WTC11 (cell line): ENCODE measurements at regions not wholly inside any gene's neighbourhood (a gene's known extent, or its start where the extent isn't known, plus 50 kb on each side); places are given as distances from the start of the nearest gene placed in this dataset.

Source experiments
- ATAC-seq: fragments of 200-7000 bp; cut with Tn5 transposase; 2 replicates; pipeline ENCODE4 v1.10.0; 2021; ENCODE audit warnings: mild to moderate bottlenecking, moderate library complexity
- CTCF ChIA-PET: fragments of 300-600 bp; sonication (Branson Sonifier 250); formaldehyde crosslinking; loops from one replicate; lab custom pipeline; 2021; ENCODE audit warnings: antibody characterized with exemption; lab: Charles Lee
- POLR2A ChIA-PET: fragments of 350-600 bp; sonication (Branson Sonifier 250); formaldehyde crosslinking; loops from one replicate; lab custom pipeline; 2021; ENCODE audit warnings: antibody characterized with exemption; lab: Charles Lee
- DNase-seq: peaks from one replicate; pipeline ENCODE4 v3.0.0; 2021; ENCODE audit warnings: low spot score
- H3K27ac Mint-ChIP-seq: 2 replicates; pipeline ENCODE4 v1.8.0; 2021; ENCODE audit warnings: mixed read lengths
- H3K27me3 Mint-ChIP-seq: 2 replicates; pipeline ENCODE4 v1.8.0; 2021; ENCODE audit warnings: low read depth, mild to moderate bottlenecking, moderate library complexity, mixed read lengths
- H3K36me3 Mint-ChIP-seq: 2 replicates; pipeline ENCODE4 v1.8.0; 2021; ENCODE audit warnings: mixed read lengths
- H3K4me1 Mint-ChIP-seq: 2 replicates; pipeline ENCODE4 v1.8.0; 2022; ENCODE audit warnings: mixed read lengths
- H3K4me3 Mint-ChIP-seq: 2 replicates; pipeline ENCODE4 v1.8.0; 2021; ENCODE audit warnings: mild to moderate bottlenecking, moderate library complexity, mixed read lengths
- H3K9me3 Mint-ChIP-seq: 2 replicates; pipeline ENCODE4 v1.8.0; 2021; ENCODE audit warnings: mixed read lengths
- ATF3 ChIP-seq: sonication (generic); formaldehyde crosslinking; conservative IDR thresholded peaks from 2 replicates; pipeline ENCODE4 v1.8.1; 2022; ENCODE audit warnings: mild to moderate bottlenecking, missing genetic modification reagents
- CREB1 ChIP-seq: sonication (generic); formaldehyde crosslinking; IDR thresholded peaks from 2 replicates; pipeline ENCODE4 v1.8.0; 2023; ENCODE audit warnings: mild to moderate bottlenecking, missing genetic modification reagents
- GRHL2 ChIP-seq: fragments of 250-450 bp; sonication (Bioruptor Pico); IDR thresholded peaks from 2 replicates; pipeline ENCODE4 v1.8.0; 2022; ENCODE audit warnings: mild to moderate bottlenecking, moderate library complexity; ENCODE audit not compliant: insufficient replicate concordance, severe bottlenecking
- NFE2L1 ChIP-seq: sonication (generic); formaldehyde crosslinking; IDR thresholded peaks from 2 replicates; pipeline ENCODE4 v1.8.1; 2023; ENCODE audit warnings: missing genetic modification reagents
- NR1H2 ChIP-seq: sonication (generic); formaldehyde crosslinking; IDR thresholded peaks from 2 replicates; pipeline ENCODE4 v1.9.0; 2021; ENCODE audit warnings: mild to moderate bottlenecking, moderate library complexity, missing genetic modification reagents
- OVOL2 ChIP-seq: fragments of 250-450 bp; sonication (Bioruptor Pico); IDR thresholded peaks from 2 replicates; pipeline ENCODE4 v1.9.0; 2021; ENCODE audit warnings: mild to moderate bottlenecking, borderline replicate concordance
- PREB ChIP-seq: sonication (generic); formaldehyde crosslinking; IDR thresholded peaks from 2 replicates; pipeline ENCODE4 v1.8.1; 2022; ENCODE audit warnings: mild to moderate bottlenecking, missing genetic modification reagents, moderate library complexity, borderline replicate concordance
- SP1 ChIP-seq: sonication (generic); formaldehyde crosslinking; conservative IDR thresholded peaks from 2 replicates; pipeline ENCODE4 v1.8.1; 2022; ENCODE audit warnings: missing genetic modification reagents
- STAT6 ChIP-seq: sonication (generic); formaldehyde crosslinking; conservative IDR thresholded peaks from 2 replicates; pipeline ENCODE4 v1.8.1; 2023; ENCODE audit warnings: mild to moderate bottlenecking, low read depth, missing genetic modification reagents, moderate library complexity
- TCF7 ChIP-seq: sonication (generic); formaldehyde crosslinking; IDR thresholded peaks from 2 replicates; pipeline ENCODE4 v1.8.0; 2022; ENCODE audit warnings: mild to moderate bottlenecking, low read depth, missing genetic modification reagents, moderate library complexity
- USF1 ChIP-seq: sonication (generic); formaldehyde crosslinking; IDR thresholded peaks from 2 replicates; pipeline ENCODE4 v1.8.0; 2022; ENCODE audit warnings: mild to moderate bottlenecking, missing genetic modification reagents
- ZMAT4 ChIP-seq: fragments of 250-450 bp; sonication (Bioruptor Pico); IDR thresholded peaks from 2 replicates; pipeline ENCODE4 v1.9.0; 2021; ENCODE audit warnings: mild to moderate bottlenecking
- ZNF232 ChIP-seq: sonication (generic); formaldehyde crosslinking; IDR thresholded peaks from 2 replicates; pipeline ENCODE4 v1.8.0; 2022; ENCODE audit warnings: mild to moderate bottlenecking, missing genetic modification reagents
- ZNF512 ChIP-seq: sonication (generic); formaldehyde crosslinking; IDR thresholded peaks from 2 replicates; pipeline ENCODE4 v1.8.1; 2022; ENCODE audit warnings: missing genetic modification reagents, borderline replicate concordance
- TF ChIP-seq, protein P1 (sequence below): sonication (generic); formaldehyde crosslinking; IDR thresholded peaks from 2 replicates; pipeline ENCODE4 v1.8.0; 2022; ENCODE audit warnings: mild to moderate bottlenecking, missing genetic modification reagents
- TF ChIP-seq, protein P2 (sequence below): sonication (generic); formaldehyde crosslinking; IDR thresholded peaks from 2 replicates; pipeline ENCODE4 v1.8.1; 2022; ENCODE audit warnings: mild to moderate bottlenecking, moderate library complexity, missing genetic modification reagents
- TF ChIP-seq, protein P3 (sequence below): sonication (generic); formaldehyde crosslinking; IDR thresholded peaks from 2 replicates; pipeline ENCODE4 v1.8.0; 2022; ENCODE audit warnings: mild to moderate bottlenecking, missing genetic modification reagents

- no peak for TF ChIP-seq ZNF512
- no peak for TF ChIP-seq ATF3 (CRISPR knock-in tag)
- TF ChIP-seq NR1H2 (CRISPR knock-in tag), result no peak
- TF ChIP-seq STAT6 (CRISPR knock-in tag), result no peak
- no peak for TF ChIP-seq ZNF232
- no peak for TF ChIP-seq GRHL2 (CRISPR knock-in tag)
- TF ChIP-seq TCF7, result no peak
- no peak for TF ChIP-seq CREB1 (CRISPR knock-in tag)
- TF ChIP-seq NFE2L1 (CRISPR knock-in tag), result no peak
- no peak for TF ChIP-seq USF1 (CRISPR knock-in tag)
- TF ChIP-seq, protein P1, sequence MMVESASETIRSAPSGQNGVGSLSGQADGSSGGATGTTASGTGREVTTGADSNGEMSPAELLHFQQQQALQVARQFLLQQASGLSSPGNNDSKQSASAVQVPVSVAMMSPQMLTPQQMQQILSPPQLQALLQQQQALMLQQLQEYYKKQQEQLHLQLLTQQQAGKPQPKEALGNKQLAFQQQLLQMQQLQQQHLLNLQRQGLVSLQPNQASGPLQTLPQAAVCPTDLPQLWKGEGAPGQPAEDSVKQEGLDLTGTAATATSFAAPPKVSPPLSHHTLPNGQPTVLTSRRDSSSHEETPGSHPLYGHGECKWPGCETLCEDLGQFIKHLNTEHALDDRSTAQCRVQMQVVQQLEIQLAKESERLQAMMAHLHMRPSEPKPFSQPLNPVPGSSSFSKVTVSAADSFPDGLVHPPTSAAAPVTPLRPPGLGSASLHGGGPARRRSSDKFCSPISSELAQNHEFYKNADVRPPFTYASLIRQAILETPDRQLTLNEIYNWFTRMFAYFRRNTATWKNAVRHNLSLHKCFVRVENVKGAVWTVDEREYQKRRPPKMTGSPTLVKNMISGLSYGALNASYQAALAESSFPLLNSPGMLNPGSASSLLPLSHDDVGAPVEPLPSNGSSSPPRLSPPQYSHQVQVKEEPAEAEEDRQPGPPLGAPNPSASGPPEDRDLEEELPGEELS (CRISPR knock-in tag), result no peak
- TF ChIP-seq OVOL2 (CRISPR knock-in tag), result no peak
- TF ChIP-seq, protein P2, sequence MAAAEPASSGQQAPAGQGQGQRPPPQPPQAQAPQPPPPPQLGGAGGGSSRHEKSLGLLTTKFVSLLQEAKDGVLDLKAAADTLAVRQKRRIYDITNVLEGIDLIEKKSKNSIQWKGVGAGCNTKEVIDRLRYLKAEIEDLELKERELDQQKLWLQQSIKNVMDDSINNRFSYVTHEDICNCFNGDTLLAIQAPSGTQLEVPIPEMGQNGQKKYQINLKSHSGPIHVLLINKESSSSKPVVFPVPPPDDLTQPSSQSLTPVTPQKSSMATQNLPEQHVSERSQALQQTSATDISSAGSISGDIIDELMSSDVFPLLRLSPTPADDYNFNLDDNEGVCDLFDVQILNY (CRISPR knock-in tag), result no peak
These were observed 159.0 kb upstream of the BACE2 start (continued) for GRCh38 chr21:41008974-41009373.

DNA sequence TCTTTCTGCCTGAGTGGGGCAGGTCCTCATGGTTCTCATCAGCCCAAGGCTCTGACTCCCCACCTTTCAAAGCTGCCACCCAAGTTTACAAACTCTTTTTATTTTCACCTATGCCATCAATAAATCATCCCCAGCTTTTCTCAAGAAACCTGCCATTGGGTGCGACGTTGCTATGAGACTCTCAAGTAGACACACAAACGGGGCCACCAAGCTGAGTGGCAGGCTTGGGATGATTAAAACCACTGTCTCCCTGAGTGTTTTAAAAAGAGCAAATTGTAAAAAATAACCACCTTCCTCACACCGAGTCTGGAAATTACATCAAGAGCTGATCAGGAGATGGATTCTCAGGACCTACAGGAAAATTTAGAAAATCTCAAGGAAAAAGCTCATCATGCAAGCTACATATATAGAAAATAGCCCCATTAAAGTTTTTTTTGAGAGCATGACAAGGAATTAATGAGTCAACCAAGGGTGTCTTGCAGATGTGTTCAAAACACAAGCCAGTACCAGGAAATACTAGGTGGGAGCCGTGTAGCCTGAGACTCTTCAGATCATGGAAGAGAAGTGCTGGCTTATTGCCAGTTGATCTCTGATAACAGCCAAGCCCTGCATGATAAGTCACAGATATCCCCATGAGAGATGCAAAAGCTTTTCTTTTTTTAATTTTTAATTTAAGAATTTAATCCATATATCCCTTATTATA lies 158.4 kb upstream of the BACE2 start:
- Mint-ChIP-seq H3K27ac (no peak overlapping the region), H3K4me1 (peaks cover 5% of the 10 kb centered on the region), H3K36me3 (0 out of 2 replicates have a peak, but pooled peaks cover 3% of the 10 kb centered on the region), H3K4me3 (no peak overlapping the region), H3K27me3 (0 out of 2 replicates have a peak, but pooled peaks cover 2% of the 10 kb centered on the region), H3K9me3 (peaks cover 6% of the 10 kb centered on the region)
- TF ChIP-seq ZMAT4 (CRISPR knock-in tag) (no peak), SP1 (no peak), PREB (CRISPR knock-in tag) (no peak)
- TF ChIP-seq, protein P3, sequence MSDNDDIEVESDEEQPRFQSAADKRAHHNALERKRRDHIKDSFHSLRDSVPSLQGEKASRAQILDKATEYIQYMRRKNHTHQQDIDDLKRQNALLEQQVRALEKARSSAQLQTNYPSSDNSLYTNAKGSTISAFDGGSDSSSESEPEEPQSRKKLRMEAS, result no peak
- ATAC-seq (no peak), DNase-seq (no peak)
- ChIA-PET CTCF (interaction anchor here (1.0 to 1.9 kb wide), 2 partner anchors 34 to 59 kb away, joined by 3 to 5 read pairs; no protein-coding TSS in a partner anchor), POLR2A (interaction anchor here (0.5 to 0.6 kb wide), 2 partner anchors 373 to 392 kb away, joined by 3 to 7 read pairs; no protein-coding TSS in a partner anchor)
